ENCODE measurements at regions not wholly inside any gene's neighbourhood (a gene's known extent, or its start where the extent isn't known, plus 50 kb on each side); places are given as distances from the start of the nearest gene placed in this dataset.

- TF ChIP-seq CTCF (IDR thresholded peaks at IDR 0.05; ENCODE audit: insufficient read depth, low read length) (no peak), GABPA (IDR thresholded peaks at IDR 0.05; ENCODE audit: low read depth) (no peak)
These were observed 156.8 kb upstream of the RBMS1 start for GRCh38 chr2:160650196-160651118.
